ENCODE measurements at regions not wholly inside any gene's neighbourhood (a gene's known extent, or its start where the extent isn't known, plus 50 kb on each side); places are given as distances from the start of the nearest gene placed in this dataset.

DNA sequence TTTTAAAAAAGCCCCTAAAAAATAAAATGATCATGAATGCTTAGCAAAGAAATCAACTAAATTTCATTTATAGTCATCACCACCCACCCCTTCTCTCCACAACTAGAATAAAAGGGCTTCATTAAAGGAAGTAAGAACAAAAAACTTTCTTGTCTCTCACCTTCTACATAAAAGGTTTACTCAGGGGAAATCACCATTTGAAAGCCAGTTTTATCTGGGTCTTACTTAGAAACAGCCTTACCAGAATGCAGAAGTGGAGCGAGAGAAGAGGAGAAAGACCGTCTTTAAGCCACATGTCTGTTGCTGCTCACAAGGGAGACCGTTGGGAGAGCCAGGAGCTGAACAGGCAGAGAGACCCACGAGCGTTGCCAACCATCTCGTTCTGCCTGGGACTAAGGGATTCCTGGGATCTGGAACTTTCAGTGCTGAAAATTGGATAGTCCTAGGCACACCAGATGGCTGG, 350.1 kb upstream of the PROK2 start:
- H3K27me3 Mint-ChIP-seq (ENCODE audit: insufficient read depth, unreplicated experiment), result peaks cover 15% of the 10 kb centered on the region
- H3K4me3 Mint-ChIP-seq (ENCODE audit: unreplicated experiment), result no peak overlapping the region
- H3K9me3 Mint-ChIP-seq (ENCODE audit: unreplicated experiment), result no peaks in the 10 kb centered on the region
- no peak overlapping the region for H3K27ac Mint-ChIP-seq (ENCODE audit: low read depth, unreplicated experiment)
- ChIA-PET POLR2A (no interaction called here), CTCF (interaction anchor here (0.7 kb wide), 1 partner anchor 684 kb away, joined by 4 read pairs; no protein-coding TSS in a partner anchor)
- intact Hi-C loops (cut with micrococcal nuclease), result no loop called here
- no peaks in the 10 kb centered on the region for H3K4me1 Mint-ChIP-seq (ENCODE audit: insufficient read depth, unreplicated experiment)
- no peak for DNase-seq (ENCODE audit: unreplicated experiment)
- no TSS peak for BruUV-seq (replicated peaks)
- TF ChIP-seq, protein P1, sequence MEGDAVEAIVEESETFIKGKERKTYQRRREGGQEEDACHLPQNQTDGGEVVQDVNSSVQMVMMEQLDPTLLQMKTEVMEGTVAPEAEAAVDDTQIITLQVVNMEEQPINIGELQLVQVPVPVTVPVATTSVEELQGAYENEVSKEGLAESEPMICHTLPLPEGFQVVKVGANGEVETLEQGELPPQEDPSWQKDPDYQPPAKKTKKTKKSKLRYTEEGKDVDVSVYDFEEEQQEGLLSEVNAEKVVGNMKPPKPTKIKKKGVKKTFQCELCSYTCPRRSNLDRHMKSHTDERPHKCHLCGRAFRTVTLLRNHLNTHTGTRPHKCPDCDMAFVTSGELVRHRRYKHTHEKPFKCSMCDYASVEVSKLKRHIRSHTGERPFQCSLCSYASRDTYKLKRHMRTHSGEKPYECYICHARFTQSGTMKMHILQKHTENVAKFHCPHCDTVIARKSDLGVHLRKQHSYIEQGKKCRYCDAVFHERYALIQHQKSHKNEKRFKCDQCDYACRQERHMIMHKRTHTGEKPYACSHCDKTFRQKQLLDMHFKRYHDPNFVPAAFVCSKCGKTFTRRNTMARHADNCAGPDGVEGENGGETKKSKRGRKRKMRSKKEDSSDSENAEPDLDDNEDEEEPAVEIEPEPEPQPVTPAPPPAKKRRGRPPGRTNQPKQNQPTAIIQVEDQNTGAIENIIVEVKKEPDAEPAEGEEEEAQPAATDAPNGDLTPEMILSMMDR (IDR thresholded peaks at IDR 0.05; ENCODE audit: unreplicated experiment), result no peak
- H3K36me3 Mint-ChIP-seq (ENCODE audit: insufficient read depth, unreplicated experiment), result no peaks in the 10 kb centered on the region

DNA sequence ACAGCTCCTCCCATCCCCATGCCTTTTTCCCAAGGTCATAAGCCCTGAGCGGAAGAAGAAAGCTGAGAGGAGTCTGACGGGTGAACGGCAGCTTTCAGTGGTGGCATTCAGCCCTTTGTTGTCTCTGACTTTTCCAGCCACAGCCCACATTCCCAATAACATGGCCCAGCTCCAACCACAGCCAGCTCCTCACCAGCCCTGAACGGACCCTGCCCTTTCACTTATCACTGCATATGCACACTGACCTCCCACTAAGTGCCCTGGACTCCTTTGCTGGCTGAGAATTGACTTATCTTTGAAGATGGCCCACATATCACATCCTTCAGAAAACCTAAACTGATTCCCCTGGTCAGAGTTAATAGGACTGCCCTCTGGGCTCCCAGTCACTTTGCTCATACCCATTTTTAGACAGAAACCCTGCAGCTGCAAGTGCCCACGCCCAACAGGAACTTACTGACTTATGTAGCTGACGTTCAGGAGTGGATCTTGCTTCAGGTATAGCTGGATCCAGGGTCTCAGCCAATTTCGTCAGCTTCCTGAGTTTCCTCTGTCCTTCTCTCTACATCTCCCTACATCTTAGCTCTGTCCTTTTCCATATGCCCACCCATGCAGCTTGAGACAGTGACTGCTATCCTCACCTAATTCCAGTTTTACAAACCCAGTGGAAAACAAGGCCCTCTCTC, 348.5 kb upstream of the PROK2 start:
- POLR2A ChIA-PET, result interaction anchor here (0.8 to 2.0 kb wide), 2 partner anchors 9 to 17 kb away, joined by 3 to 7 read pairs; no protein-coding TSS in a partner anchor
- Mint-ChIP-seq H3K27me3 (ENCODE audit: insufficient read depth, unreplicated experiment) (peaks cover 15% of the 10 kb centered on the region), H3K4me1 (ENCODE audit: insufficient read depth, unreplicated experiment) (peaks cover 1% of the 10 kb centered on the region), H3K36me3 (ENCODE audit: insufficient read depth, unreplicated experiment) (no peaks in the 10 kb centered on the region), H3K27ac (ENCODE audit: low read depth, unreplicated experiment) (no peak overlapping the region), H3K4me3 (ENCODE audit: unreplicated experiment) (no peak overlapping the region), H3K9me3 (ENCODE audit: unreplicated experiment) (no peaks in the 10 kb centered on the region)
- CTCF ChIA-PET, result interaction anchor here (0.7 to 1.4 kb wide), 2 partner anchors 28 to 208 kb away, joined by 3 to 5 read pairs; no protein-coding TSS in a partner anchor
- no peak for DNase-seq (ENCODE audit: unreplicated experiment)
- BruUV-seq (replicated peaks), result no TSS peak
- intact Hi-C loops (cut with micrococcal nuclease), result no loop called here
- TF ChIP-seq, protein P1 (IDR thresholded peaks at IDR 0.05; ENCODE audit: unreplicated experiment), result no peak

- Mint-ChIP-seq H3K4me3 (ENCODE audit: unreplicated experiment) (no peak overlapping the region), H3K36me3 (ENCODE audit: insufficient read depth, unreplicated experiment) (no peaks in the 10 kb centered on the region), H3K4me1 (ENCODE audit: insufficient read depth, unreplicated experiment) (peaks cover 11% of the 10 kb centered on the region), H3K27me3 (ENCODE audit: insufficient read depth, unreplicated experiment) (peaks cover 7% of the 10 kb centered on the region), H3K27ac (ENCODE audit: low read depth, unreplicated experiment) (no peak overlapping the region), H3K9me3 (ENCODE audit: unreplicated experiment) (no peaks in the 10 kb centered on the region)
- intact Hi-C loops (cut with micrococcal nuclease), result no loop called here
- no TSS peak for BruUV-seq (replicated peaks)
- TF ChIP-seq, protein P1 (IDR thresholded peaks at IDR 0.05; ENCODE audit: unreplicated experiment), result no peak
- CTCF ChIA-PET, result interaction anchor here (1.1 kb wide), 1 partner anchor 111 kb away, joined by 3 read pairs; no protein-coding TSS in a partner anchor
- DNase-seq (ENCODE audit: unreplicated experiment), result no peak
- POLR2A ChIA-PET, result no interaction called here
Observed at GRCh38 chr3:72131899-72132298, 347.0 kb upstream of the PROK2 start.

GRCh38 chr3:72130565-72130964, 345.6 kb upstream of the PROK2 start:
- CTCF ChIA-PET, result interaction anchor here (1.2 kb wide), 1 partner anchor 47 kb away, joined by 3 read pairs; no protein-coding TSS in a partner anchor
- POLR2A ChIA-PET, result interaction anchor here (1.0 kb wide), 1 partner anchor 11 kb away, joined by 3 read pairs; no protein-coding TSS in a partner anchor
- no peaks in the 10 kb centered on the region for H3K36me3 Mint-ChIP-seq (ENCODE audit: insufficient read depth, unreplicated experiment)
- H3K27me3 Mint-ChIP-seq (ENCODE audit: insufficient read depth, unreplicated experiment), result no peaks in the 10 kb centered on the region
- intact Hi-C loops (cut with micrococcal nuclease), result no loop called here
- no TSS peak for BruUV-seq (replicated peaks)
- peaks cover 14% of the 10 kb centered on the region for H3K4me1 Mint-ChIP-seq (ENCODE audit: insufficient read depth, unreplicated experiment)
- no peaks in the 10 kb centered on the region for H3K9me3 Mint-ChIP-seq (ENCODE audit: unreplicated experiment)
- no peak overlapping the region for H3K4me3 Mint-ChIP-seq (ENCODE audit: unreplicated experiment)
- peak overlapping the region; percentile 37 for H3K27ac Mint-ChIP-seq (ENCODE audit: low read depth, unreplicated experiment)
- DNase-seq (ENCODE audit: unreplicated experiment), result no peak
- TF ChIP-seq, protein P1 (IDR thresholded peaks at IDR 0.05; ENCODE audit: unreplicated experiment), result no peak

Measured in MCF 10A (cell line).